HepG2 (cell line): ENCODE measurements at regions not wholly inside any gene's neighbourhood (a gene's known extent, or its start where the extent isn't known, plus 50 kb on each side); places are given as distances from the start of the nearest gene placed in this dataset.

Experiments
- CHD2 ChIP-seq: IDR thresholded peaks from 2 replicates; pipeline ENCODE4 v1.6.1; 2011; ENCODE audit warnings: low read depth, low read length, improper control_type of control experiment
- ELF4 ChIP-seq: sonication (generic); formaldehyde crosslinking; IDR thresholded peaks from 2 replicates; pipeline ENCODE4 v1.5.0; 2020; ENCODE audit warnings: missing genetic modification reagents, mild to moderate bottlenecking, moderate library complexity, borderline replicate concordance
- RFX1 ChIP-seq: fragments of 450-650 bp; IDR thresholded peaks from 2 replicates; pipeline ENCODE4 v1.6.1; 2017
- TBP ChIP-seq: sonication (generic); formaldehyde crosslinking; IDR thresholded peaks from 2 replicates; pipeline ENCODE4 v1.5.0; 2020; ENCODE audit warnings: missing genetic modification reagents
- ZBTB1 ChIP-seq: sonication (generic); formaldehyde crosslinking; IDR thresholded peaks from 2 replicates; pipeline ENCODE4 v1.4.0; 2020; ENCODE audit warnings: missing genetic modification reagents, borderline replicate concordance
- ZNF136 ChIP-seq: sonication (generic); formaldehyde crosslinking; IDR thresholded peaks from 2 replicates; pipeline ENCODE4 v1.8.1; 2022; ENCODE audit warnings: low read depth, mild to moderate bottlenecking, moderate library complexity, missing genetic modification reagents
- ZNF407 ChIP-seq: sonication (generic); formaldehyde crosslinking; IDR thresholded peaks from one replicate; pipeline ENCODE4 v1.5.1; 2020; ENCODE audit warnings: mild to moderate bottlenecking, missing genetic modification reagents; ENCODE audit errors: not compliant biosample characterization
- TF ChIP-seq, protein P1 (sequence below): sonication (generic); formaldehyde crosslinking; IDR thresholded peaks from 2 replicates; pipeline ENCODE4 v1.5.0; 2020; ENCODE audit warnings: mild to moderate bottlenecking, missing genetic modification reagents, moderate library complexity

- TF ChIP-seq ELF4 (CRISPR knock-in tag) (no peak), ZNF136 (CRISPR knock-in tag) (no peak), RFX1 (no peak), ZBTB1 (CRISPR knock-in tag) (no peak), TBP (CRISPR knock-in tag) (no peak), ZNF407 (no peak), CHD2 (no peak)
- TF ChIP-seq, protein P1, sequence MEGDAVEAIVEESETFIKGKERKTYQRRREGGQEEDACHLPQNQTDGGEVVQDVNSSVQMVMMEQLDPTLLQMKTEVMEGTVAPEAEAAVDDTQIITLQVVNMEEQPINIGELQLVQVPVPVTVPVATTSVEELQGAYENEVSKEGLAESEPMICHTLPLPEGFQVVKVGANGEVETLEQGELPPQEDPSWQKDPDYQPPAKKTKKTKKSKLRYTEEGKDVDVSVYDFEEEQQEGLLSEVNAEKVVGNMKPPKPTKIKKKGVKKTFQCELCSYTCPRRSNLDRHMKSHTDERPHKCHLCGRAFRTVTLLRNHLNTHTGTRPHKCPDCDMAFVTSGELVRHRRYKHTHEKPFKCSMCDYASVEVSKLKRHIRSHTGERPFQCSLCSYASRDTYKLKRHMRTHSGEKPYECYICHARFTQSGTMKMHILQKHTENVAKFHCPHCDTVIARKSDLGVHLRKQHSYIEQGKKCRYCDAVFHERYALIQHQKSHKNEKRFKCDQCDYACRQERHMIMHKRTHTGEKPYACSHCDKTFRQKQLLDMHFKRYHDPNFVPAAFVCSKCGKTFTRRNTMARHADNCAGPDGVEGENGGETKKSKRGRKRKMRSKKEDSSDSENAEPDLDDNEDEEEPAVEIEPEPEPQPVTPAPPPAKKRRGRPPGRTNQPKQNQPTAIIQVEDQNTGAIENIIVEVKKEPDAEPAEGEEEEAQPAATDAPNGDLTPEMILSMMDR (CRISPR knock-in tag): no peak
Observed at GRCh38 chr3:72105306-72105705, 320.4 kb upstream of the PROK2 start.
